ENCODE measurements at regions not wholly inside any gene's neighbourhood (a gene's known extent, or its start where the extent isn't known, plus 50 kb on each side); places are given as distances from the start of the nearest gene placed in this dataset.

DNA sequence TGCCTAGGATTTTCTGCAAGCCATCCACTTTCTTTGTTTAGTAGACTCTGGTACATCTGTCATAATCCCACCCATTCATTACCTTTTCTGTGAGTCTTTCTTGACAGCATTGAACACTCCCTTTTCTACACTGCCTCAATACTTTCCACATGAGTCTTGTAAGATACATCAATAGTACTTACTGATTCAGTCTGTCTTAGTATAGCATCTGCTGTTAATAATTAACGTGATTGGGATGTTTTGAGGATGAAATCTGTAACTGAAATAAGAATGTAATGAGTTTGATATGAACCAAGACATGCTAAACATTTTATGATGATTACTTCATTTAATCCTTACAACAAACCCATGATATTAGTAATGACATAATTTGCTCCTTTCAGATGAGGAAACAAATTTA, 196.2 kb upstream of the FOXG1 start:
- TF ChIP-seq, protein P1, sequence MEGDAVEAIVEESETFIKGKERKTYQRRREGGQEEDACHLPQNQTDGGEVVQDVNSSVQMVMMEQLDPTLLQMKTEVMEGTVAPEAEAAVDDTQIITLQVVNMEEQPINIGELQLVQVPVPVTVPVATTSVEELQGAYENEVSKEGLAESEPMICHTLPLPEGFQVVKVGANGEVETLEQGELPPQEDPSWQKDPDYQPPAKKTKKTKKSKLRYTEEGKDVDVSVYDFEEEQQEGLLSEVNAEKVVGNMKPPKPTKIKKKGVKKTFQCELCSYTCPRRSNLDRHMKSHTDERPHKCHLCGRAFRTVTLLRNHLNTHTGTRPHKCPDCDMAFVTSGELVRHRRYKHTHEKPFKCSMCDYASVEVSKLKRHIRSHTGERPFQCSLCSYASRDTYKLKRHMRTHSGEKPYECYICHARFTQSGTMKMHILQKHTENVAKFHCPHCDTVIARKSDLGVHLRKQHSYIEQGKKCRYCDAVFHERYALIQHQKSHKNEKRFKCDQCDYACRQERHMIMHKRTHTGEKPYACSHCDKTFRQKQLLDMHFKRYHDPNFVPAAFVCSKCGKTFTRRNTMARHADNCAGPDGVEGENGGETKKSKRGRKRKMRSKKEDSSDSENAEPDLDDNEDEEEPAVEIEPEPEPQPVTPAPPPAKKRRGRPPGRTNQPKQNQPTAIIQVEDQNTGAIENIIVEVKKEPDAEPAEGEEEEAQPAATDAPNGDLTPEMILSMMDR (IDR thresholded peaks at IDR 0.05; ENCODE audit: insufficient read depth, low read depth, low read length): no peak
- no peak for TF ChIP-seq EZH2 (IDR thresholded peaks at IDR 0.05; ENCODE audit: insufficient read depth, low read length)
